HG02885 (cell line): ENCODE measurements at regions not wholly inside any gene's neighbourhood (a gene's known extent, or its start where the extent isn't known, plus 50 kb on each side); places are given as distances from the start of the nearest gene placed in this dataset.

Source experiments
- ATAC-seq: cut with Tn5 transposase; IDR thresholded peaks from one replicate; pipeline ENCODE4 v1.9.1; 2021; ENCODE audit warnings: mild to moderate bottlenecking; ENCODE audit not compliant: unreplicated experiment, poor library complexity

DNA sequence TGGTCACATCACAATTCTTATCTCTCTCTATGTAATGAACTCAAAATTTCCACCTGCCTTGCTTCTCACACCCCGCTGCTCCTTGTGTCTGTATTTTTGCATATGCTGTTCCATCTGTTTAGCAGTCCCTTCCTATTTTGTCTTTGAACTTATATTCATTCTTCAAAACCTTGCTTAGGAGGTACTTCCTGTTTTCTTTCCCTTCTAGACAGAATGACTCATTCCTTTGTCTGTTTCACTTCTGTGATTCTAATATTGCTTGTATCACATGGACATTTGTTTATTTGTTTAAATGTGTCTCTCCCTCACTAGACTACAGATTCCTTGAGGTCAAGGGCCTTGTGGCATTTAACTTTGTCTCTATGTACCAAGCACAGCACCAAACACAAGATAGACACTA is 424.2 kb downstream of the ETNK1 start:
- ATAC-seq: peak; percentile 82

GRCh38 chr12:23055004-23055403 is 430.0 kb downstream of the ETNK1 start:
- ATAC-seq: no peak

GRCh38 chr12:23057571-23057970 is 432.6 kb downstream of the ETNK1 start:
- no peak for ATAC-seq

DNA sequence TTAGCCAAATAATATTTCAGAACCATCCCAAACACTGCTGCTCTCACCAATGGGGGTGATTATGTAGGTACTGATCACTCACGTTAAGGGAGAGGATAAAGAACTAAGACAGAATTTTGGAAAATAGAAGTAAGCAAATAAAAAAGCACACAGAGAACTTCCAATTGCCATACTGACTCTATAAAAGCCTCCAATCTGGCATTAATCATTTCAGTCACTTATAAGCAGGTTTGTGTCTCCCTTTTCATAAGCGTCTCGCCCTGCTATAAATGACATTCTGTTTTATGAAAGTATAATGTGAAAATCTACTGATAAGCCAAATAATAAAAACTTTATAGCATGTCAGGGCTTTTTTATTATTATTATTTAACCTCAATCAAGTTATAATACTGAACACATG is 435.2 kb downstream of the ETNK1 start:
- ATAC-seq: no peak

DNA sequence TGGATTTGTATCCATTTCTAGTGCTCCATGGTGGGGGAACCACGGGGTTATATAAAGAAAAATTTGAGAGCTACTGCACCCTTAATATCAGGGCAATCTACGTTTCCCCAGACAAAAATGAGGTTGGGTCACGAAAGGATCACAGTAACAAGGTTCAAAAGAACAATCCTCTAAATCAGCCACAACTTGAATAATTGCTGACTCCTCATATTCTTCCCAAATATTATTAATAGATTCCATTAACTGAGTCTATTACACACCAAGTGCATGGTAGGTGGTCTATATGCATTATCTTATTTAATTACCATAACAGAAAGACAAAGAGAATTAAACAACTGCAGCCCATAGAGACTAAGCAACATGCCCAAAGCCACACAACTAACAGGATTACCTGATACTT is 438.2 kb downstream of the ETNK1 start:
- no peak for ATAC-seq

DNA sequence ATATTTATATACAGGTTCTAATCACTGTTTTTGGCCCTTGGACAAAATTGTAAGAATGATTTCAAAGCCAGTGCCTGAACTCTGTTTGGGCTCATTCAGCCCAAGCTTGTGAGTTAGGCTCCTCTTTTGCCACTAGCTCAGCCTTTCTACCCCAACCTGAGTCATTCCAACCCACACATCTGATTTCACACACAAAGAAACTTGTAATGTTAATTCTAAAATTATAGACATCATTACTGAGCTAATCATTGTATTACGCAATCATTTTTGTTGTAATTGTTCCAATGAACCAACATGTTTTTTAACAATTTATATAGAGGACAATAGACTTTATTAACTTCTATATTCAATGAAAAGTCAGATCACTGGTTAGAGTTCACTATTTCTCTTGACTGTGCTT is 441.1 kb downstream of the ETNK1 start:
- ATAC-seq: no peak

DNA sequence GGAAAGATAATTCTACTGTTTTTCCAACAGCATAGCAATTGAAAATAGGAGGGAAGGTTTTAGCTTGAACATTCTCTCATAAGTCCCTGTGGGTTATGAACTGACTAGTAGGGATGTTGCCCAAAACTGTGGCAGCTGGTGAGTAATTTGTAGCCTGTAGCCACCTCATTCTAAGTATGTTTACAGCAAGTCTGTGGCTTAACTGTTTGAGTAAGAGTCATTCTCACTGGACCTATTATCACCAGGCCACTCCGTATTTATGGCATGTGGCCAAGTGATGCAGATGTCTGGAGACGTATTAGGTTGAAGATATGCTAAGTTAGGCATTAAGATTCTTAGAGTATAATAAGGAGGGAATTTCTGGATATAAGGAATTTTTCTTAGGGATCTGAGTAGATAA is 458.3 kb downstream of the ETNK1 start:
- ATAC-seq: peak; percentile 80

DNA sequence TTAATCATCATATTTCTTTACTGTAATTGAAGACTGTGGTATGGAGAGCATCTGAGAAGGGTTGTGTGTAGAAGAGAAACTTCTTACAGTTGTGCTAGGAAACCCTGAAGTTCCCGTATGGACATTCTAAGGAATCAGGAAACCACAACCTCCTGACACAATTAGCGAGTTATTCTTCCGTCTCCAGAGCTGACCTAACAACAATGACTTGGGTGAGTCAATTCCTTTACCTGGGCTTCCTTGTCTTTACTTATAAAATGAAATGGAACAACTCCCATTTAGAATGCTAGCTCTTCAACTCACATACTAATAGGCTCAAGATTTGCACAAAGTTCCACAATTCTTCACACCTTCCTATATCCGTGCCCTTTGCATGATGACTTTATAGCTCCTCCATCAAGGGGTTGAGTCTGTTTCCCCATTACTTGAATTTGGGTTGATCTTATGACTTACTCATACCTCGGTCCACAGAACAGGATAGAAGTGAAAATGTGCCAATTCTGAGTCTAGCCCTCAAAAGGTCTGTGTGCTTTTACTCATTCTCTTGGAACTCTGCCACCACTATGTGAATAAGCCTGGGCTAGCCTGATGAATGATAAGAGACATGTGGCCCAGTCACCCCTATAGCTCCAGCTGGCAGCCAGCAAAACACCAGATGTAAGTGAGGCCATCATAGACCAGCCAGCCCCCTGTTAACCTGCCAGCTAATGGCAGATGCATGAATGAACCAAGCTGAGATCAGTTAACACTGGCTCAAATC is 459.4 kb downstream of the ETNK1 start:
- no peak for ATAC-seq

DNA sequence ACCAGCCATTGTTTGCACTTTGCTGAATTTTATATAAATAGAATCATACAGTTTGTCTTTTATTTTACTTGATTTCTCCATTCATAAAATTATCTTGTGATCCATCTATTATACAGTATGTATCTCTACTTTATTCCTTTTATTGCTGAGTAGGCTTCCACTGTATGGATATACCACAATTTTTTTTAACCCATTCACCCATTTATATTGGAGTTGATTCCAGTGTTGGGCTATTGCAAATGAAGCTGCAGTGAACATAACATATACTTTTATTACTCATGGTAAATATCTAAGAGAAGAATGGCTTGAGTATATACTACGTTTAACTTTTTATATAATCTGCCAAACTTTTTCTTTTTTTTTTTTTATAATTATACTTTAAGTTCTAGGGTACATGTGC is 463.6 kb downstream of the ETNK1 start:
- ATAC-seq: no peak

GRCh38 chr12:23093488-23093887 is 468.5 kb downstream of the ETNK1 start:
- ATAC-seq: no peak

- ATAC-seq: no peak
Measured at GRCh38 chr12:23096321-23096720, 471.4 kb downstream of the ETNK1 start.

DNA sequence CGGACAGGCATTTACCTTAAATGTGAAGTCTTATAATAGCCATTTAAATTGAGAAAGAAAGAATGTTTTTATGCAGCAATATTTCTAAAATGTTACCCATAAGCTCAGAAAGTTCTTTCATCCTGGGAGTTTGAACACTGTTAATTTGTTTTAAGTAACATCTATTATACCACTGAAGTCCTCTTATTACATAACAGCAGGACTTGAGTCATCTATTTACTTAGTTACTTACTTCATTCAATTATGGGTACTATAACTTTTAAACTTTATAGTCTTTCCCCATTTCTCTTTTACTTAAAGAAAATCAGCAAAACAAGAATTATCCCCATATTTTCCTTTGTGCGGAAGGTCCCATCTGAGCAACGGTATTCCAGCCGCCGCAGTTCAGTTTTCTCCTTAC is 473.1 kb downstream of the ETNK1 start:
- ATAC-seq: no peak

GRCh38 chr12:23098517-23098916 is 473.5 kb downstream of the ETNK1 start:
- ATAC-seq: no peak

- no peak for ATAC-seq
Measured at GRCh38 chr12:23099104-23099503, 474.1 kb downstream of the ETNK1 start.

DNA sequence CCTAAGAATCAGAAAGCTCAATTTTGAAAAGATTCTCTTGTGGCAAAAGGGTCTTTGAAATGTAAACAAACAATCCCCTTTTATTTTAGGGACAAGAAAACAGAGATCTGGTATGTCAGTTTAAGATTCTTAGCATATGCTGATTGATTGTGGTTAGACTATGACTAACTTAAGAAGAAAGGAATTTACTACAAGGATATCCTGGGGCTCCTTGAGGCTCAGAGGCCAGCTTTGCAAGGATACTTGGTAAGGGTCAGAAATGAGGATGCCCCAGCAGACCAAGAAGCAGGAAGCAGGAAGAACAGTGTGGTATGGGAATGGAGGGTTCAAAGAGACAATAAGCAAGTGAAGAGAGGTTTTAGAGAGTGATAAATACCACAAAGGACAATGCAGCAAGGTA is 474.6 kb downstream of the ETNK1 start:
- no peak for ATAC-seq

DNA sequence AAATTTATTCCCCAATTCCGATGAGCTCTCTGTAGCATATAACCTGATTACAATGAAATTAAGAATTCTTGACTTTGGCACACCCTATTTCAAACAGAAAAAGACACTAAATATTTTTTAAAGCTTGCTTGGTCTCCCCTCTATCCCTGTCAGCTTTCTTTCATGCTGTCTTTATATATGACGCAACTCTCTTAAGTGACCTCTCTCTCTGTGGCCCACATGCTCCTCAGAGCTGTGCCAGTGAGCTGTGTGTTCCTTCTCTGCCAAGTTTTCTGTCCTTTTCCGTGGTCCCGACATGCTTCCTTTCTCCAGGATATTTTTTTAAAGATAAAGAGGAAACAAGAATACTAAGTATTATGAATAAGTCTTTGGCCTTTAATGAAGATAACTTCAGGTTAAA is 484.0 kb downstream of the ETNK1 start:
- no peak for ATAC-seq

- ATAC-seq: no peak
Measured at GRCh38 chr12:23113781-23114180, 488.8 kb downstream of the ETNK1 start.

GRCh38 chr12:23115984-23116383 is 491.0 kb downstream of the ETNK1 start:
- no peak for ATAC-seq

- no peak for ATAC-seq
Measured at GRCh38 chr12:23126794-23127193, 501.8 kb downstream of the ETNK1 start.

DNA sequence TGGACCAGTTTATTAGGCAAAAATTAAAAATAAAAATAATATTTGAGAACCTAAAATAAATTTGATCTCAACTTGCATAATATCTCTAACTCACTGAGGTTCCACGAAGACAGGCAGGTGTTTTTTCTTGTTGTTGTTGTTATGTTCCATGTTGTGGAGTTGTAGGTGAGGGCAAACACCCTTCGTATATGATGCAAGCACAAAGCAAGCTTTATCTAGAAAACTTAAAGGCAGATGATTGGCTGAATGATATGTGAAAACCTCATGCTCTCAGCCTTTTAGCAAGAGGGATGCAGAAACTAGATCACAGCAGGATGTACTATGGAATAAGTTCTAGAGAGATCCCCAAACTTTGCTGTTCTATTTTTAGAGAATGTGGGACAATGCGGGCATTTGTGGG is 502.7 kb downstream of the ETNK1 start:
- no peak for ATAC-seq

GRCh38 chr12:23128462-23128861 is 503.5 kb downstream of the ETNK1 start:
- no peak for ATAC-seq

DNA sequence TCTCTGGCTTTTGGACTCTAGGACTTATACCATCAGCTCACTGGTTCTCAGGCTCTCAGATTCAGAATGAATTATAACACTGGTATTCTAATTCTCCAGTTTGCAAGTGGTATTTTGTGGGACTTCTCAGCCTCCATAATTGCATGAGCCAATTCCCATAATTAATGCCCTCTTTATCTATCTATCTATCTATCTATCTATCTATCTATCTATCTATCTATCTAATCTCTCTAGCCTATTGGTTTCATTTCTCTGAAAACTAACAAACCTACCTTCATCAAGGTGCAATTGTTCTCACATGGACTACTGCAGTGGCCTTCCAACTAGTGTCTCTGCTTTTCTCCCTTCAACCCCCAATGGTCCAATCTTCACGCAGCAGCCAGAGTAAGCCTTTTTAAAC is 507.4 kb downstream of the ETNK1 start:
- no peak for ATAC-seq

DNA sequence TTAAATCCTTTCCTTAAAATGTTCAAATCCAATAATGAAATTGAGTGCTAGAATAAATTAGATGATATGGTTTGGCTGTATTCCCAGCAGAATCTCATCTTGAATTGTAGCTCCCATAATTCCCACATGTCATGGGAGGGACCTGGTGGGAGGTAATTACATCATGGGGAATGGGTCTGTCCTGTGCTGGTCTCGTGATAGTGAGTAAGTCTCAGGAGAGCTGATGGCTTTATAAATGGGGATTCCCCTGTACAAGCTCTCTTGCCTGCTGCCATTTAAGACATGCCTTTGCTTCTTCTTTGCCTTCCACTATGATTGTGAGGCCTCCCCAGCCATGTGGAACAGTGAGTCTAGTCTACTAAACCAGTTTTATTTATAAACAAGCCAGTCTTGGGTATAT is 508.5 kb downstream of the ETNK1 start:
- ATAC-seq: no peak
